Hepatocyte (in vitro differentiated cells): ENCODE measurements at regions not wholly inside any gene's neighbourhood (a gene's known extent, or its start where the extent isn't known, plus 50 kb on each side); places are given as distances from the start of the nearest gene placed in this dataset.

Experiments used
- DNase-seq: peaks from one replicate; pipeline ENCODE4 v3.0.0-alpha.2; 2016; ENCODE audit warnings: low spot score
- H2AFZ ChIP-seq: fragments of 200-600 bp; sonication (generic); 2 replicates; pipeline ENCODE4 v1.6.0; 2016; ENCODE audit warnings: antibody characterized with exemption, mild to moderate bottlenecking
- H3K27ac ChIP-seq: fragments of 200-600 bp; sonication (generic); 2 replicates; pipeline ENCODE4 v1.5.1; 2016; ENCODE audit warnings: mild to moderate bottlenecking
- H3K27me3 ChIP-seq: fragments of 200-600 bp; sonication (generic); 2 replicates; pipeline ENCODE4 v1.6.1; 2016
- H3K36me3 ChIP-seq: fragments of 200-600 bp; sonication (generic); replicated peaks from 2 replicates; pipeline ENCODE4 v1.5.1; 2016; ENCODE audit warnings: low read depth; ENCODE audit not compliant: insufficient read depth
- H3K4me1 ChIP-seq: fragments of 200-600 bp; sonication (generic); 2 replicates; pipeline ENCODE4 v1.5.1; 2016; ENCODE audit warnings: mild to moderate bottlenecking, moderate library complexity; ENCODE audit not compliant: insufficient read depth
- H3K4me2 ChIP-seq: fragments of 200-600 bp; sonication (generic); 2 replicates; pipeline ENCODE4 v1.6.0; 2016
- H3K4me3 ChIP-seq: fragments of 200-600 bp; sonication (generic); 2 replicates; pipeline ENCODE4 v1.5.1; 2016; ENCODE audit warnings: mild to moderate bottlenecking
- H3K79me2 ChIP-seq: fragments of 200-600 bp; sonication (generic); 2 replicates; pipeline ENCODE4 v1.6.0; 2017; ENCODE audit warnings: mild to moderate bottlenecking
- H3K9me2 ChIP-seq: fragments of 200-600 bp; sonication (generic); replicated peaks from 2 replicates; pipeline ENCODE4 v1.6.0; 2017; ENCODE audit warnings: mild to moderate bottlenecking; ENCODE audit not compliant: insufficient read depth
- H3K9me3 ChIP-seq: fragments of 200-600 bp; sonication (generic); 2 replicates; pipeline ENCODE4 v1.5.1; 2016; ENCODE audit warnings: low read depth, mild to moderate bottlenecking
- H4K20me1 ChIP-seq: fragments of 200-600 bp; sonication (generic); 2 replicates; pipeline ENCODE4 v1.6.0; 2016; ENCODE audit warnings: mild to moderate bottlenecking; ENCODE audit not compliant: insufficient read depth, poor library complexity, severe bottlenecking
- CTCF ChIP-seq: fragments of 200-600 bp; sonication (generic); IDR thresholded peaks from 2 replicates; pipeline ENCODE4 v1.5.1; 2016; ENCODE audit warnings: antibody characterized with exemption, mild to moderate bottlenecking; ENCODE audit not compliant: poor library complexity
- EZH2 ChIP-seq: fragments of 200-600 bp; sonication (generic); IDR thresholded peaks from 2 replicates; pipeline ENCODE4 v1.6.1; 2016; ENCODE audit warnings: antibody characterized with exemption, mild to moderate bottlenecking, borderline replicate concordance
- EZH2phosphoT487 ChIP-seq: fragments of 200-600 bp; sonication (generic); IDR thresholded peaks from one replicate; pipeline ENCODE4 v1.6.1; 2018; ENCODE audit warnings: antibody characterized with exemption, mild to moderate bottlenecking, low read depth, moderate library complexity; ENCODE audit not compliant: unreplicated experiment, severe bottlenecking
- WGBS: methylation state at CpG from one replicate; pipeline ENCODE4 v1.1.6; 2016; ENCODE audit warnings: low lambda C conversion rate; ENCODE audit errors: missing lambda C conversion rate; 5-methylcytosine and 5-hydroxymethylcytosine counted together

GRCh38 chr1:56429288-56429687 lies 150.1 kb downstream of the PLPP3 start:
- Histone ChIP-seq H3K4me1 (peaks cover 14% of the 10 kb centered on the region), H4K20me1 (no peaks in the 10 kb centered on the region), H3K9me2 (no peaks in the 10 kb centered on the region), H3K4me2 (no peak overlapping the region), H2AFZ (no peak overlapping the region), H3K9me3 (no peaks in the 10 kb centered on the region), H3K79me2 (no peaks in the 10 kb centered on the region), H3K4me3 (no peak overlapping the region), H3K27ac (no peak overlapping the region), H3K36me3 (no peaks in the 10 kb centered on the region), H3K27me3 (no peaks in the 10 kb centered on the region)
- 43% methylated on average over 2 of the region's 2 CpGs for WGBS
- TF ChIP-seq CTCF (no peak), EZH2 (no peak), EZH2phosphoT487 (no peak)
- no peak for DNase-seq

GRCh38 chr1:56426587-56427381 lies 152.6 kb downstream of the PLPP3 start:
- H3K36me3 ChIP-seq = no peaks in the 10 kb centered on the region
- no peaks in the 10 kb centered on the region for H4K20me1 ChIP-seq
- no peaks in the 10 kb centered on the region for H3K4me1 ChIP-seq
- no peaks in the 10 kb centered on the region for H3K9me3 ChIP-seq
- no peaks in the 10 kb centered on the region for H3K9me2 ChIP-seq
- no peak overlapping the region for H2AFZ ChIP-seq
- no peak overlapping the region for H3K27ac ChIP-seq
- no peak overlapping the region for H3K4me2 ChIP-seq
- no peak overlapping the region for H3K4me3 ChIP-seq
- WGBS = 100% methylated on average over 1 of the region's 1 CpG
- no peaks in the 10 kb centered on the region for H3K79me2 ChIP-seq
- TF ChIP-seq EZH2phosphoT487 (no peak), CTCF (no peak), EZH2 (no peak)
- no peaks in the 10 kb centered on the region for H3K27me3 ChIP-seq
- no peak for DNase-seq

- Histone ChIP-seq H3K9me2 (no peaks in the 10 kb centered on the region), H4K20me1 (no peaks in the 10 kb centered on the region), H3K36me3 (no peaks in the 10 kb centered on the region), H3K27ac (no peak overlapping the region), H3K4me1 (no peaks in the 10 kb centered on the region), H3K4me3 (no peak overlapping the region), H3K27me3 (no peaks in the 10 kb centered on the region), H3K9me3 (no peaks in the 10 kb centered on the region), H3K4me2 (no peak overlapping the region), H2AFZ (no peak overlapping the region), H3K79me2 (no peaks in the 10 kb centered on the region)
- 92% methylated on average over 3 of the region's 3 CpGs for WGBS
- no peak for DNase-seq
- TF ChIP-seq CTCF (no peak), EZH2phosphoT487 (no peak), EZH2 (no peak)
Observed at GRCh38 chr1:56425494-56426037, 153.8 kb downstream of the PLPP3 start.
